ENCODE measurements at regions not wholly inside any gene's neighbourhood (a gene's known extent, or its start where the extent isn't known, plus 50 kb on each side); places are given as distances from the start of the nearest gene placed in this dataset.
A peak's percentile ranks its signal among the peaks of the same experiment; 100 is the strongest.

GRCh38 chr4:53777244-53777984 lies 186.1 kb upstream of the LNX1 start:
- no peak for DNase-seq (ENCODE audit: low read depth in 2 of 2)

DNA sequence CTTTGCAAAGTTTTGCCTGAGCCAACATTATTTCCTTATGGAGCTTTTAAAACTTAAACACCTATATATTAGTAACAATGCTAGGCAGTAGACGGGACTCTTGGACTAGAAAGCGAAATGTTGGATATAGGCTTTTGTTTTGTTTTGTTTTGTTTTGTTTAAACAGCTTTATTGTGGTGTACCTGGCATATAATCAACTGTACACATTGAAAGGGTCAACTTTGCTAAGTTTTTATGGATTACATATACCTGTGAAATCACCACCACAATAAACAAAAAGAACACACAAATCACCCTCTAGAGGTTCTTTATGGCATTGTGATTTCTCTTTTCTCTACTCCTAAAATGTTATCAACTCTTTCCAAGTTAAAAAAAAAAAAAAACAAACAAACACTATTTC lies 184.9 kb upstream of the LNX1 start:
- DNase-seq (ENCODE audit: low read depth in 2 of 2) = no peak

DNA sequence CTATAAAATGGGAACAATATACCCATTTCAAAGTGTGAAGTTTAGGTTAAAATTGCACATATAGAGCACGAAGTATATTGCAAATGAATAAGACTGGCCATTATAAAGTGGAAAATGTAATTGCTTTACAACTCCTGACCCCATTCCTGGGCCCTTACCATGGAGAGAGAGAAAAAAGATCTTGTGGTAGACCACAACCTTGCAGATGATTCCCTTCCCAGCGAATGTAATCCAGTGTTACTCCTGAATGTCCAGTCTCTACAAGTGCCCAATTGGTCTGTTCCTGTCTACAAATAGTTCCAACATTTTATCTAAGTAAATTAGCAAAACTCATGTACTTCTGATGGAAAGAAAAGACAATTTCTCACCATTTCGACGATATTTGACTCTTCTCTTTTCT lies 184.1 kb upstream of the LNX1 start:
- DNase-seq (ENCODE audit: low read depth in 2 of 2) = no peak

GRCh38 chr4:53771326-53771725 lies 180.0 kb upstream of the LNX1 start:
- DNase-seq (ENCODE audit: low read depth in 2 of 2) = no peak

DNA sequence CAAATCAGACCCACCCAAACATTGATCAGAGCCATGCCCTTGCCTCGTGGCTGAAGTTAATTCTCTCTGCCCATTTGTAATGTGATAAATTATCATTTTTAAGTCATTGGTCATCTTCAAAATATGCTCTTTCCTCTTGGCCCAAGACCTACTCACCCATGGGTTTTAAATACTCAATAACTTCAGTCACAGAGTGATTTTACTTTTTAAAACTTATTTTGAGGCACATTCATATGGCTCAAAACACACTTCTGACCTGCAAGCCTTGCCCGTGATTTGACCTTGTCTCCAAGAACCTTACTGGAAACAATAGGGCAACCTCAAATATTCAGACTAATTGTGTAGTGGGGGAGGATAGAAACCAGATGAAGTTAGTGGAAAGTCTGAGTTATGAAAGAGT lies 176.2 kb upstream of the LNX1 start:
- DNase-seq (ENCODE audit: low read depth in 2 of 2) = no peak

GRCh38 chr4:53764761-53765490 lies 173.6 kb upstream of the LNX1 start:
- no peak for DNase-seq (ENCODE audit: low read depth in 2 of 2)

DNA sequence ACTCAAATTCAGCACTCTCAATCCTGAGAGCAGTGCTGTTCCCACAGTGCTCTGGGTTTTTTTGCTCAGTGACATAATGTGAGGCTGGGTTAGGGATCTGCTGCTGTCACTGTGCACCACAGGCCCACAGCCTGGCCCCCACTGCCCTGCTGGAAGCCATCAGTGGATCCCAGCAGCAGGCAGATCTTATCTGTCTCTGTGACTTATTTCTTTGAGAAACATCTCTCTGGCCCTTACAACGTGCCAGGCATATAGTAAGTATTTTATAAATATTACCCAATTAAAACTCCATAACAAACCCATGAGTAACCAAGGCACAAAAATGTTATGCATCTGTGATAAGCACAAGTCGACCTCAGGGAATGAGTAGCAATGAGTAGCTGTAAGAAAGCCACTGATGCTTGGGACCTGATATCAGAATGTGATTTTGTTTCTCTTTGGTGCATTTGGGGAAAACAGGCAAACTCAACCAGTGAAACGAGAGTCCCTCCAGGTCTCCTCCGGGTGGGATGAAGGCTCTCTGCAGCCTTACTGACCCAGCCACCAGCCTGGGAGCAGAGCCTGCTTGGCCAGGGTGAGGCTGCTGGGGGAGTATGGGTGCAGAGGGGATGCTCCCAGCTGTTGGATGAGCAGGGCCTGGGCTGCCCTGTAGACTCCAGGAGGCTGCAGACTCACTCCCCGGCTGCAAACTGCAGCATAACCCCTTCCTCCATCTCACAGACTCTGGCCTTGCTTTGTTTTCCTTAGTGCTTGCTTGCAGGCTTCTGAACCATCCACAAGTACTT lies 172.7 kb upstream of the LNX1 start:
- no peak for DNase-seq (ENCODE audit: low read depth in 2 of 2)

GRCh38 chr4:53755656-53756055 lies 164.4 kb upstream of the LNX1 start:
- no peak for DNase-seq (ENCODE audit: low read depth in 2 of 2)

GRCh38 chr4:53752124-53752523 lies 160.8 kb upstream of the LNX1 start:
- DNase-seq (ENCODE audit: low read depth in 2 of 2) = no peak

DNA sequence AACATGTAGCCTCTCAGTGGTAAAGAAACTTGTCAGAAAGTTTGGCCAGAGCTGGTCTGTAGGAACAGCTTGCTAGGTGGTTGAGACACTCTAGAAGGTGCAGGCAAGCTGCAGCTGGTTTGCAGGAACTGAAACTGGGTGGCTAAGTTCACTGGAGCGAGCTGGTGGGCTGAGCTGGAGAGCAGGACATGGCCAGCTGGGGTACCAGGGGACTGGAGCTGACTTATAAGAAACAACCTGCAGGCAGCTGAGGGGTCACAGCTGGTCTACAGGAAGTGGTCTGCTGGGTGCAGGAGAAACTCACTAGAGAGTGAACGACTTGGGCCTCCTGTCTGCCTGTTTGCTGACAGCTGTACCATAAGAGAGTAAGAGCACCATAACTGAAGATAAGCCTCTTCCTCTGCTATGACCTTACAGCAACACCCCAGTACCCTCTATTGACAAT lies 157.1 kb upstream of the LNX1 start:
- no peak for DNase-seq (ENCODE audit: low read depth in 2 of 2)

- no peak for DNase-seq (ENCODE audit: low read depth in 2 of 2)
Measured at GRCh38 chr4:53747401-53747800, 156.1 kb upstream of the LNX1 start.

DNA sequence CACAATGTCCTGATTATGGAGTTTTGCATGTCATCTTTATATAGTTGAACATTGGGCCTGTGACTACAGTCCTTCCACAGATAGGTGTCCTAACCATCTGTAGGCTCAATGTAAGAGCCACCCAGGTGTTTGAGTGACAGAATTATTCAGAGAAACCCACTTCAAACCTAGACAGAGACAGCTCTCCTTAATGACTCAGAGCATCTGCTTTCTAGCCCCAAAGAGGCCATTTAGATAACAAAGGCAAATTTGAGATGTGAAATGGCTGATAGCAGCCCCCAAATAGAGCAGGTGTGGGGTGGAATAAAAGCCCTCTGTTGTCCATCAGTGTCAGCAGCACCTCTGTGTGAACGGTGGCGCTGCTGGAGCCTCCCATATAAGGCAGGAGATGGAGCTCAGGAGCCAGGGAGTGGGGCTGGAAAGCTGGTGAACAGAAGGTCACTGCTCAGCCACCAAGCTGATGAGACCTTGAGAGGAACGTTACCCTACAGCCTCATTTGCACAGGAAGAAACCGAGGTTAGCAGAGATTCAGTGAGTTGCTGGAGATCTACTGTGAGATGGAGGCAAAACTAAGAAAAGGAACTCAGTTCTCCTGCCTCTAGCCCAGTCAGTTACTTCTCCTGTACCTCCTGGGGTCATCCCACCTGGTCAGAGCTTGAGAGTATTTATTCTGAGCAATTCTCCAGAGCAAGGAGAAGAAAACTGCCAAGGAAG lies 153.3 kb upstream of the LNX1 start:
- DNase-seq (ENCODE audit: low read depth in 2 of 2) = no peak

GRCh38 chr4:53734584-53735353 lies 143.5 kb upstream of the LNX1 start:
- DNase-seq (ENCODE audit: low read depth in 2 of 2) = peak; percentile 41 to 51

GRCh38 chr4:53734182-53734581 lies 142.9 kb upstream of the LNX1 start:
- DNase-seq (ENCODE audit: low read depth in 2 of 2) = no peak

- no peak for DNase-seq (ENCODE audit: low read depth in 2 of 2)
Measured at GRCh38 chr4:53732661-53733060, 141.4 kb upstream of the LNX1 start.

DNA sequence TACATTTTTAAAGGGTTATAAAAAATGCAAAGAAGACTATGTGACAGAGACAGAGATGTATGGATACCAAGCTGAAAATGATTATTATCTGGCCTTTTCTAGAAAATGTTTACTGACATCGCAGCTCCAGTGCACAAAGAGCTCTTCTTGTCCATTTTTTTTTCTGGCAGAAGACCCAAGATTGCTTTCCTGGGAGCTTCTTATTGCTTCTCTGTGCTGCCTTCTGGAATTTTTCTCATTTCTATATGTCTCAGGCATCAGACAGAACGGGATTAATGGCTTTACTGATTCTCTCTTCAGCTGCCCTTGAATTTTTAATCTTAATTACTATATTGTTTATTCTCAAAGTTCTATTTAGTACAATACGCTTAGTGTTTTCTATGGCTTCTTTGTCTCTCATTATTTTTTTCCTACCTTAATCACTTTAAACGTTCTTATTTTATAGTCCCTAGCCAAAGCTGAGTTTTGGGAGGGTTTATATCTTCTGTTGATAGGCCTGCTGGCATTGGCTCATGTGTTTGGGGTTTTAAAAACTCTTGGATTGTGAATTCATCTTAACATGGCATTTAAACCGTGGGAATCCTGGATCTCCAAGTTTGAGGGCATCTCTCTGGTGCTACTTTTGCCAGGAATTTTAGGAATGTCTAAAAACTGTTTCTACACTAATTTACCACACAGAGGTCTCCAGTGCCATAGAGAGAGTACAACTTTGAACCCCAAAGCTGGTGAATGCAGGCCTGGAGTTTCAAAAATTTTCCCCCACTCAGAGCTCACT lies 138.9 kb upstream of the LNX1 start:
- no peak for DNase-seq (ENCODE audit: low read depth in 2 of 2)

DNA sequence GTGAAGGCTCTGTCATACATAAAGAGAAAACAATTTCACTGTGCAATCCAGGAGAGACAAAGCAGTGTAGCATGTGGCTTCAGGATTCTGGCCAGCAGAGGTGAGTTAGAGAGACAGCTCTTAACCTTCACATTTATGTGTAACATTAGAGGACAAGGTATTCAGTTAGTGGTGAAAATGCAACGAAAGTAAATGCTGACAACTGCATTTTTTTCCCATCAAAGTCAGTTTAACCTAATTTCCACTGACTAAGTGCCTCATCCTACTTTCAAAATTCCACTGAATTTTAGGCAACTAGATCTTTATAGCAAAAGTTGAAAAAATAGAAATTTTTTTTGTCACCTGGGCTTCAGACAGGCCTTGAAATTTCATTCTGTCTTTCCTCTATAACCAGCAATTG lies 130.8 kb upstream of the LNX1 start:
- DNase-seq (ENCODE audit: low read depth in 2 of 2) = no peak

GRCh38 chr4:53721263-53721662 lies 130.0 kb upstream of the LNX1 start:
- no peak for DNase-seq (ENCODE audit: low read depth in 2 of 2)

GRCh38 chr4:53720776-53721175 lies 129.5 kb upstream of the LNX1 start:
- DNase-seq (ENCODE audit: low read depth in 2 of 2) = no peak

DNA sequence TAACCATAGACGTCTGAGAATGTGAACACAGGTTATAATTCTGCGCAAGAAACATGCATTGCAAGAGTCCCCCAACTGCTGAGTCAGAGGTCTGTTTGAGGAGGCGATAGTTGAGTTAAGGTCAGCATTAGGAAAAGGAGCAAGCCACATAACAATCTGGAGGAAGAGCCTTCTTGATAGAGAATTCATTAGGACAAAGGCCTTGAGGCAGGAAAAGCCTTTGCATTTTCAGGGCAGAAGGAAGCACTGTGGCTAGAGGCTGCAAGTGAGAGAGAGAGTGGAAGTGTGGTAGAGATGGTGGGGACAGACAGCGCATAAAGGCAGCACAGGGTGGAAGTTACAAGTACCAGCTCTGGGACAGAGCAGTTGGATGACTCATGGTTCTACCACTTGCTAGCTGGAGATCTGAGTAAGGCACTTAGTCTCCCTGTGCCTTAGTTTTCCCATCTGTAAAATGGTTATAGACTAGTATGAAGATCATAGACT lies 125.8 kb upstream of the LNX1 start:
- DNase-seq (ENCODE audit: low read depth in 2 of 2) = no peak

All from dermis microvascular lymphatic vessel endothelial cell (primary cell).